KBM-7 (cell line): ENCODE measurements at regions not wholly inside any gene's neighbourhood (a gene's known extent, or its start where the extent isn't known, plus 50 kb on each side); places are given as distances from the start of the nearest gene placed in this dataset.

Experiments
- DNase-seq: peaks from one replicate; pipeline ENCODE4 v3.0.0-alpha.2; 2015
- in situ Hi-C: fragments of 300-500 bp; cut with MboI; formaldehyde crosslinking; loops from 2 replicates; pipeline ENCODE4 v1.14.3; 2020; ENCODE audit warnings: low sequenced_read_pairs, low pct_unique_long_range_greater_than_20kb, mixed read lengths

GRCh38 chr3:68009900-68010299 is 355.5 kb upstream of the SUCLG2 start:
- no peak for DNase-seq
- in situ Hi-C loops: no loop called here

DNA sequence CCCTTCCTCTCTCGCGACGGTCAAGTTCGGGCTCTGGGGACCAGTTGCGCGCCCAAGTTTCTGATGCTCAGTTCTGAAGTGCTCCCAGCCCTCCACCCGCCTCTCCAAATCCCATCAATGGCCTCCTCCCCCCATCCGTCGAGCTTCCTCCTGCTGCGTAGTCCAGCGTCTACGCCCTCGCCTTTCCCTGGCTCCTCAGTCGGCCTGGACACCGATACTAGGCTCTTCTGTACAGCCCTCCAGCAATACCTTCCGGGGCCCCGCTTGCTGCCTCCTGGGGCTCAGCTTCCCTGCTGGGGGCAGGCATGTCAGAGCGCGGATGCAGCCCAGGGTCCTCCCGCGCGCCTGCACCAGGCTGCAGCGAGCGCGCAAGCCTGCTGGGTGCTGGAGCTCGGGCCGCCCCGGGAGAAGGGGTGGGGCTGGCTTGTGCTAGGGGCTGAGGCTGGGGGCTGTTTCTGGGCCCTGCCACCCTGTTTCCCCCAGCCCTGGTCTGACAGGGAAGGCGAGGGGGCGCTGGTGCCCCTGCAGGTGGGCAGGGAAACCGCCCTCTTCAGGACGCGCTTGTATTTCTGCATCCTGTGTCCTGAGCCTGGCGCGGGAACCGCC is 353.3 kb upstream of the SUCLG2 start:
- in situ Hi-C loops: no loop called here
- DNase-seq: no peak

GRCh38 chr3:68006646-68007045 is 352.2 kb upstream of the SUCLG2 start:
- DNase-seq: no peak
- in situ Hi-C loops: no loop called here

DNA sequence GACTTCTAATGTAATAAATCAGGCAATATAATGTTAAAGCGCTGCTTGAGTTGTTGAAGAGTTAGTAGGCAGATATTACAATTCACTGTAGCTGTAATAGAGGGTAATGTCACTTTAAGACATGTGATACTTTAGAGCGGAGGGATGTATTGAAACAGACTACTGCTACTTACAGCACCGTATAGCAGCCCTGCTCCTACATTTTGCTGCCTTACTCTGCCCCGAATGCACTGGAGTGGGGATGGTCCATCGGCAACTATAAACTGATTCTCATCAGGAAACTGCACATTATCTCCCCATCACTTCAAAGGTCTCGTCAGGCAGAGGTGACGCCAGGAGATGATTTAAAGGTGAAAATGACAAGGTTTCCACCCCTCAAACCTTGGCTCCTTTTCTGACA is 349.7 kb upstream of the SUCLG2 start:
- no peak for DNase-seq
- in situ Hi-C loops: no loop called here

DNA sequence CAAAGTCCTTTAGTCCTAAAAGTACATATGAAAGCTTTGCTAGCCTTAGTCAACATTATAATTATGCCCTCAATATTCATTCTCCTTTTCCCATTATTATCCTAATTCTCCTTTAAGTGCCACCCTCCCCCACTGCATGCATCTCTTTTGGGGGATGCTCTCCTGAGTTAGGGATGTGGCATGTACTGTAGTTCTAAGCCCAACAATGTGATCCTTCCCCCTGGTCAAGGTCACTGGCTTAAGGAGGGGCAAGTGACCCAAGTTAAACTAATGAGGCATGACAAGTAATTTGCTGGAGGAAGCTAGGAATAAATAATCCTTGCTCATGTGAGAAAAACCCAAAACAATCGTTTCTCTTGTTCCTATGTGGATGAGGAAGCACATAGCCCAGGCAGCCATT is 343.9 kb upstream of the SUCLG2 start:
- no peak for DNase-seq
- in situ Hi-C loops: no loop called here

DNA sequence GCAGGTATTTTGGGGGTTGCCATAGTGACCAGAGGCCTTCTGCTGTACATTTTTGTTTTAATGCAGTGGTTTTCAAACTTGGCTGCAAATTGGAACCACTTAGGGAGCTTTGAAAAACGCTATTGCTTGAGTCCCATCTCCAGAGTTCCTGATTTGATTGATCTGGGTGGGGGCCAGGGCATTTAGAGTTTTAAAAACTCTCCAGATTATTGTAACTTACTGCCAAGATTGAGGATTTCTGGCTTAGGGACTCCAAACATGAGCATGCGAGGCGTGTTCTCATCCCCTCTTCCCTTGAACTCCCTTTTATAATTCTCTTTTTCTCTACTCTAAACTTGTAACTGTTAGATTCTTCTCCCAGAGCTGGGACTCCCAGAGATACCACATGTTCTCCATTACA is 340.8 kb upstream of the SUCLG2 start:
- in situ Hi-C loops: no loop called here
- DNase-seq: no peak

GRCh38 chr3:67986706-67987105 is 332.3 kb upstream of the SUCLG2 start:
- DNase-seq: no peak
- in situ Hi-C loops: no loop called here

GRCh38 chr3:67983166-67983565 is 328.8 kb upstream of the SUCLG2 start:
- no peak for DNase-seq
- in situ Hi-C loops: no loop called here

- in situ Hi-C loops: no loop called here
- DNase-seq: no peak
Observed at GRCh38 chr3:67981077-67981476, 326.7 kb upstream of the SUCLG2 start.

DNA sequence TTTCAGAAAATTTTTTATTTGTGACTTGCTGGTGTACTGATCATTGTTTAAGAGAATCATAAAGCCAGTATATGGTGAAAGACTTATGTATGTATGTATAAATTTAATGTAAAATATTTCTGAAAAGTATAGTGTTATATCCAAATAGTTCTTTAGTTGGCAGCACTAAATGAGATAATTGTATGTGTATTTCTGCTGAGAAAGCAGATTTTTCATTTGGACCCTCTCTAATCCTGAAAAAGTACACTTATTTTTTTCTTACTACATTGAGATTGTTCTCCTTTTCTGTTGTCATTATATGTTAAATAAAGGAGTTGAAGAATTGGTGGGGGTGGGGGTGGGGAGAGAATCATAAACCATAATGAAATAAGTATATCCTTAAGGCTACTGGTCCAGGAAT is 324.9 kb upstream of the SUCLG2 start:
- no peak for DNase-seq

DNA sequence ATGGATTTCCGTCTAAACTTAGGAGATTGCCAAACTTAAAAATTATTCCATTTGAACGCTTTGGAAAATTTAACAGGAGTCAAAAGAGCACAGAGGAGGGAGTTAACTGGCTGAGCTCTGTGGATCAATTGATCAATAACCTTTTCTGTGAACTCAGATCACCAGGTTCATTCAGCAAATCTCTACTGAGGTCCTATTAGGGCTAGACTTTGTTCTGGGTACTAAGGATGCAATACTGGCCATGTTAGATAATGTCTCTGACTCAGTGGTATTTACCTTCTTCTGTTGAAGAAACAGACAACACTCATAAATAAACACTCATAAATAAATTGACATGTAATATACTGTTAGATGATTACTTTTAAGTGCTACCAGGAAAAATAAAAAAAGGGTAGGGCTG is 323.4 kb upstream of the SUCLG2 start:
- in situ Hi-C loops: no loop called here
- DNase-seq: no peak

More for the DNA sequence above, 324.9 kb upstream of the SUCLG2 start:
- in situ Hi-C loops: no loop called here

DNA sequence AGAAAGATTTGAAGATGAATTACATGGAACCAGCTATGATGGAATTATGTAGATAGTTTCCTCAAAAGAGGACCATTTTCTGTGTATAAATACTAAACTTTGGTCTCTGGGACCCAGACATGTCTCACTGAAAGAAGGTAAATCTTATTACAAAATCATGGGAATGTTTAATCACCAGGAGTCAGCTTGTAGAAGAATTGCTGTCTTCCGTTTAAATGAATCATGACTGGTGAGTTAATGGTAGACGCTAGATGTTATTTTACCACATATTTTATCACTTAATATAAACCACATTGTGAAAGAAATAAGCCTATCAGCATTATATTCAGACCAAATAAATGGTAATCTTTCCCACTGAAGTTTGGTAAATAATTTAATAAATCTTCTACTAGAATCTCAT is 322.3 kb upstream of the SUCLG2 start:
- DNase-seq: no peak
- in situ Hi-C loops: no loop called here

DNA sequence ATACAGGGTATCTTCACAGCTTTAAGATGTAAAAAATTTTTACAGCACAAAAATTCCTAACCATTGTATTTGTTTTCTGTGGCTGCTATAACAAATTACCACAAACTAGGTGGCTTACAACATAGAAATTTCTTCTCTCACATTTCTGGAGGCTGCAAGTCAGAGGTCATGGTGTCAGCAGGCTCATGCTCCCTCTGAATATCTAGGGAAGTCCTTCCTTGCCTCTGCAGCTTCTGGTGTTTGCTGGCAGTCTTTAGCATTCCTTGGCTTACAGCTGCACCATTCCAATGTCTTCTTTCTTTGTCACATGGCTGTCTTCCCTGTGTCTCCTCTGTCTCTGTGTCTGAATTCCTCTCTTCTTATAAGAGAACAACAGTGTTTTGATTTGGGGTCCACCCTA is 310.2 kb upstream of the SUCLG2 start:
- DNase-seq: no peak
- in situ Hi-C loops: no loop called here

DNA sequence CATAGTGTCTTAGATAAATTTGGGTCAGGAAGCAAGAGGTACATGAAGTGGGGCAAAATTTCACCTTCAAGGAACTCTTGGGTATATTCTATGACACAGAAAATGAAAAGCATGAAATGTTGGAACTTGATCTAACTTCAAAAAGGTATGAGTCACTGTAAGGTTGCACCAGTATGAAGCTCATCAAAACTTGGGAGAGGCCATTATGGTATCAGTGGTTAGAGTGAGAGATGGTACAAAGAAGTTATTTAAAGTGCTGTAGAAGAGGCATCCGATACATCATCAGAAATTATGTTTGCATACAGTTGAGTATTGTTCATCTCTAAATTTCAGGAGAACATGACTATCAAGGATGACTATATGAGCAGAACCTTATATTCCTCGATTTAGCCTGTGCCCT is 302.9 kb upstream of the SUCLG2 start:
- in situ Hi-C loops: no loop called here
- no peak for DNase-seq

- DNase-seq: no peak
- in situ Hi-C loops: no loop called here
Observed at GRCh38 chr3:67947808-67948508, 293.5 kb upstream of the SUCLG2 start.

GRCh38 chr3:67946436-67946835 is 292.0 kb upstream of the SUCLG2 start:
- no peak for DNase-seq
- in situ Hi-C loops: no loop called here

DNA sequence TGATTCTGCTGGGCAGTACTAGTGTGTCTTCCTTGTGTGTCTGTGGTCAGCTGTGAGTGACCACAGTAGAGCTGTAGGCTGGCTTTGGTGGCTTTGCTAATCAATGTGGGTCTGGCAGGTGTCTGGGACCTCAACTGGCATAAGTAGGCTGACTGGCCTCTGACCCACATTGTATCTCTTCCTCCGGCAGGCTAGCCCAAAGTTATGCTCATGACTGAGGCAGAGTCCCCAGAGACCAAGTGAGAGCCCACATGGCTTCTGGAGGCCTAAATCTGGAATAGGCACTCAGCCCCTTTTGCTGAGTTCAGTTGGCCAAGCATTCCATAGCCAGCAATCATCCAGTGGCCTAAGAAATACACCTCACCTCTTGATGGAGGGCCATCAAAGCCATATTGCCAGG is 289.1 kb upstream of the SUCLG2 start:
- in situ Hi-C loops: no loop called here
- DNase-seq: no peak

- in situ Hi-C loops: no loop called here
- DNase-seq: no peak
Observed at GRCh38 chr3:67941433-67942030, 287.1 kb upstream of the SUCLG2 start.

DNA sequence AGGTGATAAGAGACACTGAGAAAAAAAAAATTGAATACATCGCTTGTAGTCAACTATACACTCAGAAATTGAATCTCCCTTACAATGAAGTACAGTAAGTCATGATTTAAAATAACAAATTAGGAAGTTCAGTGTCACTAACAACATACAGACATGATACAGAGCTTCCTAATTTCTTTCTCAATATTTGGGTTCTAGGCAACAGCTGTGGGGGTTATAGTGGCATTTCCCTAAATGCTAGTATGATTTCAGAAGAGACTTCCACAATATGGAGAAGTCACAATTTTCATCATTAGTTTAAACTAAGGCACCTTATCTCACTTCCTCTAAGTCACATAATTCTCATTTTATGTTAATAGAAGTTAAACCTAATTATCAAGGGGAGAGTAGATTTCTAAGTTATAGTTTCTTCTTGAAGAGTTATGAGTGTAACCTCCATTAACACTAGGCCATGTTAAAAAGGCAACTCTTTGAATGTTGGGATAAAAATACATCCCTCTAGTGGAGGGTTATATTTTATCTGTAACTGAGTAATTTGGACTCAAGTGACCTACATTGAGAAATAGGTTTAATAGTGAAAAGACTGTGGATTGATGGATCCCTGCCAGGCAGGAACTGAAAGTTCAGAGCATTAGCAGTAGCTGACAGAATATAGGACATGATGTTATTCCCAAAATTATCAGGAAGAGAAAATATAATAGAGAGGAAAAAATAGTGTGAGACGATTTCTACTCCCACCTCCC is 286.0 kb upstream of the SUCLG2 start:
- no peak for DNase-seq

DNA sequence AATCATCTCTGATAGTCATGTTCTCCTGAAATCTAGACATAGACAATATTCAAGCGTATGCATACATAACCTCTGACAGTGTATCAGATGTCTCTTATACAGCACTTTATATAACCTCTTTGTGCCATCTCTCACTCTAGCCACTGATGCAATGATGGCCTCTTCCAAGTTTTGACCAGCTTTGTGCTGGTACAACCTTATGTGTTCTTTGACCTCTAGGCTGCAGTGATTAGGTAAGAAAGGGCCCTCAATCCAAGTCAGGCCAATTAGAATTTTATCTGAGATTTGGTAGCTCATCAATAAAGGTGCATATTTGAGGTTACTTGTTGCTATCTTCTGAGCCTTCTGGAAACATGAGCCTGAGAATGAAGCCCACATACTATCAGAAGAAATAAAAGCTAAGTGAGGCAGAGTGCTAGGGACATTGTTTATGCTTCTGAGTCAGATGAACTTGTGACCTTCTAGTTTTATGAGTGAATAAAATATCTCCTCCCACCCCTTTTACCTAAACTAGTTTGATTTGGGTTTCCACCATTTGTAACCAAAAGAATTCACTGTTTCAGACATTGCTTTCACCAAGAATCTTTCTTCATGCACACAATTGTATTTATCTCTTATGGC is 283.2 kb upstream of the SUCLG2 start:
- DNase-seq: no peak
- in situ Hi-C loops: no loop called here

More for the DNA sequence above, 286.0 kb upstream of the SUCLG2 start:
- in situ Hi-C loops: no loop called here
